GM21825 (cell line): ENCODE measurements at regions not wholly inside any gene's neighbourhood (a gene's known extent, or its start where the extent isn't known, plus 50 kb on each side); places are given as distances from the start of the nearest gene placed in this dataset.
"Not testable (repeated sequence)": the region's sequence is repeated elsewhere in the genome, so short reads cannot be mapped to it uniquely, and the experiment has no call there.

Experiments used
- ATAC-seq: cut with Tn5 transposase; IDR thresholded peaks from one replicate; pipeline ENCODE4 v1.9.1; 2021; ENCODE audit warnings: mild to moderate bottlenecking, moderate library complexity; ENCODE audit not compliant: unreplicated experiment

GRCh38 chr6:164051427-164051826, 636.9 kb downstream of the QKI start:
- ATAC-seq = no peak

GRCh38 chr6:164049517-164049988, 635.0 kb downstream of the QKI start:
- no peak for ATAC-seq

GRCh38 chr6:164048840-164049516, 634.5 kb downstream of the QKI start:
- ATAC-seq = no peak

- no peak for ATAC-seq
These were observed 630.6 kb downstream of the QKI start for GRCh38 chr6:164045082-164045481.

- ATAC-seq = not testable (repeated sequence)
These were observed 629.1 kb downstream of the QKI start for GRCh38 chr6:164043656-164044055.

- no peak for ATAC-seq
These were observed 627.7 kb downstream of the QKI start for GRCh38 chr6:164042212-164042611.

GRCh38 chr6:164040994-164041393, 626.5 kb downstream of the QKI start:
- no peak for ATAC-seq

- ATAC-seq = peak; percentile 78
These were observed 625.4 kb downstream of the QKI start for GRCh38 chr6:164039954-164040375.

- ATAC-seq = no peak
These were observed 622.8 kb downstream of the QKI start for GRCh38 chr6:164037171-164037870.

GRCh38 chr6:164035900-164036485, 621.5 kb downstream of the QKI start:
- no peak for ATAC-seq

- ATAC-seq = no peak
These were observed 620.2 kb downstream of the QKI start for GRCh38 chr6:164034602-164035140.

- no peak for ATAC-seq
These were observed 610.7 kb downstream of the QKI start for GRCh38 chr6:164025180-164025579.

GRCh38 chr6:164023535-164023934, 609.0 kb downstream of the QKI start:
- no peak for ATAC-seq

- ATAC-seq = no peak
These were observed 608.1 kb downstream of the QKI start for GRCh38 chr6:164022632-164023031.

- no peak for ATAC-seq
These were observed 607.2 kb downstream of the QKI start for GRCh38 chr6:164021589-164022250.

- no peak for ATAC-seq
These were observed 605.6 kb downstream of the QKI start for GRCh38 chr6:164020142-164020541.

GRCh38 chr6:164018133-164018532, 603.6 kb downstream of the QKI start:
- ATAC-seq = no peak

- ATAC-seq = no peak
These were observed 601.5 kb downstream of the QKI start for GRCh38 chr6:164016056-164016455.

GRCh38 chr6:164015088-164015484, 600.6 kb downstream of the QKI start:
- ATAC-seq = no peak

- no peak for ATAC-seq
These were observed 600.0 kb downstream of the QKI start for GRCh38 chr6:164014346-164015087.
